Sigmoid colon (tissue), 4 donors: ENCODE measurements at regions not wholly inside any gene's neighbourhood (a gene's known extent, or its start where the extent isn't known, plus 50 kb on each side); places are given as distances from the start of the nearest gene placed in this dataset.

Experiments used
- CTCF ChIP-seq, 4 experiments: fragments of 450-650 bp in 3 of 4; fragments of 200-600 bp in 1 of 4; IDR thresholded peaks; one replicate each; pipeline ENCODE4 v1.5.1; 2016 to 2019; ENCODE audit warnings: antibody characterized with exemption in 4 of 4, mild to moderate bottlenecking in 3 of 4, moderate library complexity in 2 of 4
- POLR2A ChIP-seq, 2 donors: fragments of 450-650 bp; IDR thresholded peaks; one replicate each; pipeline ENCODE4 v1.6.1; 2016; ENCODE audit warnings: antibody characterized with exemption in 2 of 2, mild to moderate bottlenecking in 2 of 2, moderate library complexity in 2 of 2
- POLR2AphosphoS5 ChIP-seq, 4 donors: sonication (generic); formaldehyde crosslinking; IDR thresholded peaks; one replicate each; pipeline ENCODE4 v1.6.1; 2017; ENCODE audit warnings: antibody characterized with exemption in 4 of 4

- TF ChIP-seq POLR2AphosphoS5 (IDR thresholded peaks at IDR 0.05) (no peak), CTCF (IDR thresholded peaks at IDR 0.05) (no peak), POLR2A (IDR thresholded peaks at IDR 0.05) (no peak)
These were observed 812.0 kb upstream of the RAB6C start for GRCh38 chr2:129167456-129167855.
